Lung (tissue), 11 donors: ENCODE measurements at regions not wholly inside any gene's neighbourhood (a gene's known extent, or its start where the extent isn't known, plus 50 kb on each side); places are given as distances from the start of the nearest gene placed in this dataset.
A peak's percentile ranks its signal among the peaks of the same experiment; 100 is the strongest.

Experiments
- ATAC-seq: fragments of 200-7000 bp; cut with Tn5 transposase; one replicate; pipeline ENCODE4 v1.9.1; 2020; ENCODE audit warnings: moderate number of reproducible peaks; ENCODE audit not compliant: insufficient read depth, low FRiP score
- DNase-seq, 3 donors: peaks; one replicate each; pipeline ENCODE4 v3.0.0-alpha.2; 2013 to 2017
- H3K27ac ChIP-seq, 2 donors: one replicate each; pipeline ENCODE4 v1.5.1; 2013; ENCODE audit warnings: mild to moderate bottlenecking in 2 of 2, moderate library complexity in 2 of 2, control low read depth in 1 of 2, inconsistent platforms in 1 of 2, low read depth in 1 of 2, low read length in 1 of 2
- H3K27me3 ChIP-seq, 3 donors: one replicate each; pipeline ENCODE4 v1.5.1; 2013; ENCODE audit warnings: low read length in 2 of 3; ENCODE audit not compliant: control insufficient read depth in 3 of 3, insufficient read depth in 3 of 3
- H3K36me3 ChIP-seq, 4 donors: one replicate each; pipeline ENCODE4 v1.5.1; 2013; ENCODE audit warnings: low read length in 4 of 4, mild to moderate bottlenecking in 1 of 4, moderate library complexity in 1 of 4; ENCODE audit not compliant: control insufficient read depth in 4 of 4, insufficient read depth in 4 of 4
- H3K4me1 ChIP-seq, 5 donors: one replicate each; pipeline ENCODE4 v1.5.1; 2013; ENCODE audit warnings: low read length in 5 of 5, mild to moderate bottlenecking in 2 of 5, moderate library complexity in 1 of 5; ENCODE audit not compliant: control insufficient read depth in 5 of 5, insufficient read depth in 5 of 5
- H3K4me3 ChIP-seq: one replicate; pipeline ENCODE4 v1.5.1; 2013; ENCODE audit warnings: mild to moderate bottlenecking, control low read depth, moderate library complexity
- H3K9ac ChIP-seq, 2 donors: one replicate each; pipeline ENCODE4 v1.5.1; 2013; ENCODE audit warnings: low read length in 2 of 2, control low read depth in 1 of 2; ENCODE audit not compliant: insufficient read depth in 1 of 2
- H3K9me3 ChIP-seq, 4 donors: one replicate each; pipeline ENCODE4 v1.5.1; 2013; ENCODE audit warnings: low read length in 3 of 4, mild to moderate bottlenecking in 1 of 4, moderate library complexity in 1 of 4; ENCODE audit not compliant: control insufficient read depth in 4 of 4, insufficient read depth in 3 of 4
- WGBS, 2 donors: extraction: QIAGEN DNeasy Blood & Tissue Kit; methylation state at CpG; one replicate each; pipeline ENCODE4 v1.1.7; 2013; 5-methylcytosine and 5-hydroxymethylcytosine counted together
- TF ChIP-seq, protein P1 (sequence below): IDR thresholded peaks from 2 replicates; pipeline ENCODE4 v1.5.1; 2012; ENCODE audit warnings: mild to moderate bottlenecking; ENCODE audit errors: control extremely low read depth, extremely low read depth
- donor health status: control.
- donor health status: control.
- donor health status: Bipolar disorder and iron deficiency.
- donor health status: healthy.
- donor health status: DM: yes; HTN: yes; CAD: no.

DNA sequence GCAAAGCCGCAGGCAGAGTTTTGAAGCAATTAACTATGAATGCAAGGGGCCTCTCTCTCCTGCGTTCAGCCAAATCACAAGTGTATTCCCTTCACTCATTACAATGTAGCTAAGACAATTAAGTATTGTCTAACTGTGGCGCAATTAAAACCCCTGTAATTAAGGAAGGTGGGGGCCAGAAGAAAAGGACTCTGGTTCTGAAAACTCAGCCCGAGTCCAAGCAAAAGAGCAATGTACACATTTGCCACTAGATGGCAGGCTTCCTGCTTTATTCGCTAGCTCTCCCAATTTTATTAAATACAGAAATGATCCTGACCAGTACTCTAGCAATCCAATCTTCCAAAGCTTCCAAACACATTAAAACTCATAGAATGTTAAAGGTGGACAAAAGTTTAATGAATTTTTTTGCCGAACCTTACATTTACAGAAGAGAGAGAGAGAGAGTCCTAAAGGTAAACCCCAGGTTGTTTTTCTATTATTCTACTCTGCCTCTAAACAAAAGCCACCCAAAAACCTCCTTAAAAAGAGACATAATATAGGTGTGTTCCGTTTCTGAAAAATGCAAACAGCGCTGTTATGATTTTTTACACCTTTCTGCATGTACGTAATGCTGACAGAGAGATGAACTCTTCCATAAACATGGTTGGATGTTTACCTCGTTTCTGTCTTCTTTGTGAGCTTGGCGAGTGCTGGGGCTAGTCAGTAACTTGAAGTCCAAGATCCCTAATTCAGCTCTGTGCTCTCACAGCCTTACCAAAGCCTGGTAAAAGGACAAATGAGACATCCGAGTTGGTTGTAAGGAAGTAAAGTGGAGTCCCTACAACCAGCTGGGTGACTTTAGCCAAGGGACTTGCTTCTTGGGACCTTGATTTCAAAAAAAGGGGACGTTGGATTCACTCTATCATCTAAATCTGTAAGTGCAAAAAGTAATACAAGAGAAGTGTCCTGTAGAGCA, 50.9 kb upstream of the VASH1 start:
- TF ChIP-seq, protein P1, sequence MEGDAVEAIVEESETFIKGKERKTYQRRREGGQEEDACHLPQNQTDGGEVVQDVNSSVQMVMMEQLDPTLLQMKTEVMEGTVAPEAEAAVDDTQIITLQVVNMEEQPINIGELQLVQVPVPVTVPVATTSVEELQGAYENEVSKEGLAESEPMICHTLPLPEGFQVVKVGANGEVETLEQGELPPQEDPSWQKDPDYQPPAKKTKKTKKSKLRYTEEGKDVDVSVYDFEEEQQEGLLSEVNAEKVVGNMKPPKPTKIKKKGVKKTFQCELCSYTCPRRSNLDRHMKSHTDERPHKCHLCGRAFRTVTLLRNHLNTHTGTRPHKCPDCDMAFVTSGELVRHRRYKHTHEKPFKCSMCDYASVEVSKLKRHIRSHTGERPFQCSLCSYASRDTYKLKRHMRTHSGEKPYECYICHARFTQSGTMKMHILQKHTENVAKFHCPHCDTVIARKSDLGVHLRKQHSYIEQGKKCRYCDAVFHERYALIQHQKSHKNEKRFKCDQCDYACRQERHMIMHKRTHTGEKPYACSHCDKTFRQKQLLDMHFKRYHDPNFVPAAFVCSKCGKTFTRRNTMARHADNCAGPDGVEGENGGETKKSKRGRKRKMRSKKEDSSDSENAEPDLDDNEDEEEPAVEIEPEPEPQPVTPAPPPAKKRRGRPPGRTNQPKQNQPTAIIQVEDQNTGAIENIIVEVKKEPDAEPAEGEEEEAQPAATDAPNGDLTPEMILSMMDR = peak; percentile 52
- Histone ChIP-seq H3K4me3 (no peak overlapping the region), H3K9ac (no peak overlapping the region), H3K27me3 (no peaks in the 10 kb centered on the region), H3K4me1 (peaks cover 0 to 5% (median 0%) of the 10 kb centered on the region in 5 donors), H3K36me3 (no peaks in the 10 kb centered on the region), H3K9me3 (no peaks in the 10 kb centered on the region), H3K27ac (no peak overlapping the region)
- 35 to 40% methylated on average over 13 of the region's 13 CpGs for WGBS, 2 donors
- DNase-seq (peak; percentile 26 to 71 (median 67)), ATAC-seq (peak; percentile 47)
